Mesendoderm (in vitro differentiated cells): ENCODE measurements at regions not wholly inside any gene's neighbourhood (a gene's known extent, or its start where the extent isn't known, plus 50 kb on each side); places are given as distances from the start of the nearest gene placed in this dataset.
A peak's percentile ranks its signal among the peaks of the same experiment; 100 is the strongest.

Source experiments
- DNase-seq: peaks from one replicate; pipeline ENCODE4 v3.0.0; 2013
- H2AK5ac ChIP-seq: 2 replicates; pipeline ENCODE4 v1.6.1; 2013; ENCODE audit warnings: low read length, inconsistent platforms
- H2BK120ac ChIP-seq: 2 replicates; pipeline ENCODE4 v1.6.1; 2013; ENCODE audit warnings: low read depth, mild to moderate bottlenecking, low read length, moderate library complexity, mixed read lengths
- H2BK15ac ChIP-seq: replicated peaks from 2 replicates; pipeline ENCODE4 v1.6.1; 2013; ENCODE audit warnings: low read depth, mild to moderate bottlenecking, moderate library complexity
- H2BK5ac ChIP-seq: 2 replicates; pipeline ENCODE4 v1.6.1; 2013; ENCODE audit warnings: low read length, inconsistent platforms
- H3K18ac ChIP-seq: 2 replicates; pipeline ENCODE4 v1.6.1; 2013; ENCODE audit warnings: mild to moderate bottlenecking, low read length, mixed read lengths
- H3K23ac ChIP-seq: one replicate; pipeline ENCODE4 v1.6.1; 2013; ENCODE audit warnings: low read length
- H3K27ac ChIP-seq: 2 replicates; pipeline ENCODE4 v1.5.1; 2013; ENCODE audit warnings: low read depth, mild to moderate bottlenecking, inconsistent platforms, low read length, moderate library complexity
- H3K27me3 ChIP-seq: 2 replicates; pipeline ENCODE4 v1.6.1; 2013; ENCODE audit warnings: low read length, control low read depth, mild to moderate bottlenecking, inconsistent platforms; ENCODE audit not compliant: insufficient read depth, poor library complexity
- H3K36me3 ChIP-seq: 2 replicates; pipeline ENCODE4 v1.6.1; 2013; ENCODE audit warnings: low read length, inconsistent platforms; ENCODE audit not compliant: control insufficient read depth, insufficient read depth
- H3K4ac ChIP-seq: one replicate; pipeline ENCODE4 v1.6.1; 2013; ENCODE audit warnings: low read depth, mild to moderate bottlenecking, low read length, moderate library complexity
- H3K4me1 ChIP-seq: 2 replicates; pipeline ENCODE4 v1.6.1; 2013; ENCODE audit warnings: low read depth, low read length, inconsistent platforms; ENCODE audit not compliant: control insufficient read depth
- H3K4me2 ChIP-seq: 2 replicates; pipeline ENCODE4 v1.6.1; 2013; ENCODE audit warnings: low read length
- H3K4me3 ChIP-seq: 2 replicates; pipeline ENCODE4 v1.5.1; 2013; ENCODE audit warnings: mild to moderate bottlenecking, low read length
- H3K56ac ChIP-seq: one replicate; pipeline ENCODE4 v1.6.1; 2013; ENCODE audit warnings: low read length
- H3K79me1 ChIP-seq: 2 replicates; pipeline ENCODE4 v1.6.1; 2013; ENCODE audit warnings: low read length, inconsistent platforms
- H3K79me2 ChIP-seq: 2 replicates; pipeline ENCODE4 v1.6.1; 2013; ENCODE audit warnings: mild to moderate bottlenecking, low read length; ENCODE audit not compliant: control insufficient read depth, insufficient read depth
- H3K9ac ChIP-seq: 2 replicates; pipeline ENCODE4 v1.6.1; 2013; ENCODE audit warnings: low read length, inconsistent platforms
- H4K5ac ChIP-seq: one replicate; pipeline ENCODE4 v1.6.1; 2013; ENCODE audit warnings: low read length
- H4K8ac ChIP-seq: one replicate; pipeline ENCODE4 v1.6.1; 2013; ENCODE audit warnings: low read depth, mild to moderate bottlenecking, control low read depth, low read length, moderate library complexity
- WGBS: extraction: QIAGEN DNeasy Blood & Tissue Kit; methylation state at CpG from one replicate; pipeline ENCODE4 v1.1.7; 2013; ENCODE audit warnings: low lambda C conversion rate, missing lambda C conversion rate; ENCODE audit not compliant: insufficient coverage; ENCODE audit errors: extremely low coverage; 5-methylcytosine and 5-hydroxymethylcytosine counted together

DNA sequence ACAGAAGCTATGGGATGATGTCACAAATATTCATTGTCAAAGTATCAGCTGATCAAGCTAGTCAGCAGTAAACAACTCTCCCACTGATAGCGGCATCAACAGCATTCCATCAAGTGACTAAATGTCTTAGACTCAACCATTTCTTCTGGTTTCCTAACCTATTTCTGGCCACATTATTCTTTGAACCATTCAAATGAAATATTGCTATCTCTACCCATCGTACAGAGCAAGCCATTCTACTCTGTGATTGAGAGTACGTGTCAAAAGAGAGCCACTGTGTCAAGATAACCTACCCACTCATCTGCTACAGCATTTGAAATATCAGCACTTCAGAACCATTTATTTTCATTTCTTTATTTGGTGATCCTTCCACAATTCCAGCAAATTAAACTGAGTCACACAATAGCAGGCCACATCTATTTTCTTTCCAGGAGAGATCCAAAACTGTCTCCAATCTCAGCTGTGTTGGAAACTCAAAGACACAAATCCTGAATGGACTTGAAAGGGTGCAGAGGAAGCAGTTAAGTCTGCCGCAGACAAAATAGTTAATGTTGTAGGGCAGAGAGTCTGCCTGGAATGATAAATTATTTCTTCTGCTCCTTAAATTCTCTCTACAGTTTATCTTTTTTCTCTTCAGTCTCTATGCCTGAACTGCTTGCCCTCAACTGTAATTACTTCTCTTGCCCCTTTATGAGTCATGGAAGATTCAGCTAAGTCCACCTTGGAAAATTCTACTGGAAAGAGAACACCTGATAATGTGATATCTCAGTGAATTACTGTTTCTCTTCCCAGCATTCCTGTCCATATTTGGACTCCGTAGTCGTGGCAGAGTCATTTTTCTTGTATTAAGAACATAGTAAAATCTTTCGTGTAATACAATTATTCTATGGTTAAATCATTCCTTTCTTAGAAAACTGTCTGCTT lies 364.8 kb downstream of the PDGFC start:
- Histone ChIP-seq H3K27me3 (no peaks in the 10 kb centered on the region), H3K4me1 (no peaks in the 10 kb centered on the region), H2BK120ac (no peak overlapping the region), H4K8ac (no peak overlapping the region), H2BK5ac (no peak overlapping the region), H3K18ac (peak overlapping the region; percentile 28), H3K9ac (no peak overlapping the region), H2AK5ac (no peak overlapping the region), H2BK15ac (no peak overlapping the region), H3K4me3 (no peak overlapping the region), H3K27ac (no peak overlapping the region), H3K56ac (no peak overlapping the region), H3K4me2 (no peak overlapping the region), H3K79me2 (no peaks in the 10 kb centered on the region), H3K23ac (no peak overlapping the region), H4K5ac (no peak overlapping the region), H3K79me1 (no peaks in the 10 kb centered on the region), H3K36me3 (no peaks in the 10 kb centered on the region), H3K4ac (no peak overlapping the region)
- no CpG with 5 or more reads among the region's 7 CpGs for WGBS
- DNase-seq: no peak

DNA sequence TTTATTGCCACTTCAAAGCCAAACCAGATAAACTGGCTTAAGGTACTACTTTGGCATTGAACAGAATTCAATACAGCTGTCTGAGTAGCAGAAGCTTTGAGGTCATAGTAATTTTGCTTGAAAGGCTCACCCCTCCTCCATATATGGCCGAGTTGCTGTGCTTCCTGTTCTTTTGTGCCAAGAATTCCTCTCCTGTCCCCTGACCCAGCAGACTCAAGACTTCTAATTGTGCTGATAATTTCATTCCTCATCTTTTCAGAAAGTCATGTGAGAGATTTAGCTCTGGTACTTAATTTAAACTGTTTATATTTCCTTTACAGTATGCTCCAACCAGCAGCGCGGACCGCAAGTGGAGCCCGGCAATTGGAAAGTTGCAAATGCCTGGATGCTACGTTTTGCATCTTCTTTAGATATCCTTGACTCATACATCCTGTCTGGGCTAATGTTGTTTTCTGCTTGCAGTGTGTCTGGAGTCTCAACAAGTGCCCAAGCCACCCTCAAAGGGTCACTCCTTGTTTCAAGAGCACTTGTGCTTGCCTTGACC lies 373.4 kb downstream of the PDGFC start:
- H3K4me1 ChIP-seq: no peaks in the 10 kb centered on the region
- H2BK15ac ChIP-seq: no peak overlapping the region
- H2BK120ac ChIP-seq: no peak overlapping the region
- no peak overlapping the region for H3K23ac ChIP-seq
- no peaks in the 10 kb centered on the region for H3K79me2 ChIP-seq
- no peak overlapping the region for H2AK5ac ChIP-seq
- no peak overlapping the region for H3K4me2 ChIP-seq
- H4K5ac ChIP-seq: no peak overlapping the region
- no peaks in the 10 kb centered on the region for H3K79me1 ChIP-seq
- no peaks in the 10 kb centered on the region for H3K36me3 ChIP-seq
- H3K56ac ChIP-seq: no peak overlapping the region
- no CpG with 5 or more reads among the region's 6 CpGs for WGBS
- H3K4ac ChIP-seq: no peak overlapping the region
- H3K4me3 ChIP-seq: no peak overlapping the region
- no peaks in the 10 kb centered on the region for H3K27me3 ChIP-seq
- DNase-seq: no peak
- H3K18ac ChIP-seq: no peak overlapping the region
- no peak overlapping the region for H3K9ac ChIP-seq
- no peak overlapping the region for H3K27ac ChIP-seq
- no peak overlapping the region for H4K8ac ChIP-seq
- no peak overlapping the region for H2BK5ac ChIP-seq

- H3K79me1 ChIP-seq: no peaks in the 10 kb centered on the region
- DNase-seq: no peak
- no peak overlapping the region for H4K5ac ChIP-seq
- H3K18ac ChIP-seq: no peak overlapping the region
- H3K4me1 ChIP-seq: no peaks in the 10 kb centered on the region
- no peak overlapping the region for H4K8ac ChIP-seq
- no peak overlapping the region for H3K9ac ChIP-seq
- no peak overlapping the region for H3K4me2 ChIP-seq
- H3K27ac ChIP-seq: no peak overlapping the region
- no CpG with 5 or more reads among the region's 4 CpGs for WGBS
- no peaks in the 10 kb centered on the region for H3K36me3 ChIP-seq
- H2BK15ac ChIP-seq: no peak overlapping the region
- no peak overlapping the region for H3K4me3 ChIP-seq
- no peak overlapping the region for H3K23ac ChIP-seq
- H2AK5ac ChIP-seq: no peak overlapping the region
- H3K27me3 ChIP-seq: no peaks in the 10 kb centered on the region
- no peak overlapping the region for H2BK5ac ChIP-seq
- H3K4ac ChIP-seq: no peak overlapping the region
- H3K79me2 ChIP-seq: no peaks in the 10 kb centered on the region
- H3K56ac ChIP-seq: no peak overlapping the region
- no peak overlapping the region for H2BK120ac ChIP-seq
Observed at GRCh38 chr4:156596706-156597329, 374.8 kb downstream of the PDGFC start.

- no peaks in the 10 kb centered on the region for H3K36me3 ChIP-seq
- no peak overlapping the region for H3K27ac ChIP-seq
- no peak overlapping the region for H3K9ac ChIP-seq
- no peak overlapping the region for H3K4me2 ChIP-seq
- H3K79me1 ChIP-seq: no peaks in the 10 kb centered on the region
- H3K23ac ChIP-seq: no peak overlapping the region
- H2BK15ac ChIP-seq: no peak overlapping the region
- H3K4ac ChIP-seq: no peak overlapping the region
- H3K27me3 ChIP-seq: no peaks in the 10 kb centered on the region
- no peak overlapping the region for H2BK120ac ChIP-seq
- peak; percentile 37 for DNase-seq
- no peaks in the 10 kb centered on the region for H3K4me1 ChIP-seq
- H3K79me2 ChIP-seq: no peaks in the 10 kb centered on the region
- H3K4me3 ChIP-seq: no peak overlapping the region
- H2BK5ac ChIP-seq: no peak overlapping the region
- no peak overlapping the region for H3K56ac ChIP-seq
- WGBS: no CpG with 5 or more reads among the region's 2 CpGs
- H4K8ac ChIP-seq: no peak overlapping the region
- no peak overlapping the region for H2AK5ac ChIP-seq
- no peak overlapping the region for H3K18ac ChIP-seq
- no peak overlapping the region for H4K5ac ChIP-seq
Observed at GRCh38 chr4:156596026-156596425, 375.6 kb downstream of the PDGFC start.

DNA sequence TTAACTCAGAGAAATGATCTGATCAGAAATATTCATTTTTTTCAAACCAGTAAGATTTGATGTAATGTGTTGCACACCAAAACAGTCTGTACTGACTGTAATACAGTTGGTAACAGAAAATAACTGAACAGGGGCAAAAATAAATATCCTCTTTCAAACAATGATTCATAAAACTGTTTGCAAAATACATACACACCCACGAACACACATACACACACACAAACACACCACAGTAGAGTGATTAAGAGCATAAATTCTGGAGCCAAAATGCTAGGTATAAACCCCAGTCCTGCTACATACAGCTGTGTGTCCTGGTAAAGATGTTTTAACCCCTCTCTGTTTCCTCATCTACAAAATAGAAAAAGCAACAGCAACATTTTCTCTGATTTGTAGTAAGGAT lies 376.6 kb downstream of the PDGFC start:
- Histone ChIP-seq H3K4me1 (no peaks in the 10 kb centered on the region), H3K4me2 (no peak overlapping the region), H3K36me3 (no peaks in the 10 kb centered on the region), H2BK15ac (no peak overlapping the region), H2BK5ac (no peak overlapping the region), H3K4me3 (no peak overlapping the region), H3K27me3 (no peaks in the 10 kb centered on the region), H3K4ac (no peak overlapping the region), H4K8ac (no peak overlapping the region), H4K5ac (no peak overlapping the region), H3K79me2 (no peaks in the 10 kb centered on the region), H2BK120ac (no peak overlapping the region), H3K18ac (no peak overlapping the region), H3K79me1 (no peaks in the 10 kb centered on the region), H3K27ac (no peak overlapping the region), H3K23ac (no peak overlapping the region), H3K56ac (no peak overlapping the region), H3K9ac (no peak overlapping the region), H2AK5ac (no peak overlapping the region)
- DNase-seq: no peak
- no CpG with 5 or more reads among the region's 1 CpG for WGBS
